Psoas muscle (tissue), 7 donors: ENCODE measurements at regions not wholly inside any gene's neighbourhood (a gene's known extent, or its start where the extent isn't known, plus 50 kb on each side); places are given as distances from the start of the nearest gene placed in this dataset.

ENCODE experiments used
- ATAC-seq, 4 donors: fragments of 200-7000 bp; cut with Tn5 transposase; one replicate each; pipeline ENCODE4 v1.9.1; 2020; ENCODE audit warnings: moderate library complexity in 3 of 4, mild to moderate bottlenecking in 2 of 4
- DNase-seq, 2 donors: peaks; one replicate each; pipeline ENCODE4 v3.0.0-alpha.2; 2020
- H3K27ac ChIP-seq: fragments of 200-600 bp; one replicate; pipeline ENCODE4 v1.8.0; 2022
- H3K27me3 ChIP-seq, 3 donors: fragments of 200-600 bp in 1 of 3; one replicate each; pipeline versions ENCODE4 v1.6.1 to v1.8.0; 2013 to 2022; ENCODE audit warnings: low read length in 2 of 3, mild to moderate bottlenecking in 2 of 3, moderate library complexity in 1 of 3; ENCODE audit not compliant: insufficient read depth in 3 of 3
- H3K36me3 ChIP-seq, 2 donors: fragments of 200-600 bp in 1 of 2; one replicate each; pipeline versions ENCODE4 v1.6.1 to v1.8.0; 2013 to 2022; ENCODE audit warnings: low read depth in 1 of 2, mild to moderate bottlenecking in 1 of 2, moderate library complexity in 1 of 2; ENCODE audit not compliant: insufficient read depth in 1 of 2
- H3K4me1 ChIP-seq: fragments of 200-600 bp; one replicate; pipeline ENCODE4 v1.8.0; 2022
- H3K4me3 ChIP-seq: fragments of 200-600 bp; one replicate; pipeline ENCODE4 v1.8.0; 2022; ENCODE audit warnings: mild to moderate bottlenecking
- H3K9me3 ChIP-seq: fragments of 200-600 bp; one replicate; pipeline ENCODE4 v1.8.0; 2022
- CTCF ChIP-seq: fragments of 200-600 bp; IDR thresholded peaks from one replicate; pipeline ENCODE4 v1.8.0; 2022; ENCODE audit warnings: antibody characterized with exemption
- WGBS, 3 donors: extraction: QIAGEN DNeasy Blood & Tissue Kit; methylation state at CpG; one replicate each; pipeline versions ENCODE4 v1.1.6 to v1.1.7; 2013; 5-methylcytosine and 5-hydroxymethylcytosine counted together
- intact Hi-C, 2 donors: fragments of 100-400 bp; cut with DNase I; formaldehyde crosslinking; loops; one replicate each; pipeline versions ENCODE4 v1.11.0 to v1.14.2; 2022
- donor health status: healthy with polysubstance abuse.
- donor health status: DM: no; HTN: no; CAD: no; lungs with moderate emphysema.
- donor health status: Bipolar disorder and iron deficiency.
- donor health status: healthy.
- donor health status: DM: yes; HTN: yes; CAD: no.
- donor health status: DM: no; HTN: no; CAD: no.
- donor health status: DM: yes; HTN: yes; CAD: no.

GRCh38 chr5:30337084-30337573, 856.4 kb upstream of the CDH6 start:
- Histone ChIP-seq H3K36me3 (no peaks in the 10 kb centered on the region), H3K4me3 (no peak overlapping the region), H3K27me3 (no peaks in the 10 kb centered on the region), H3K9me3 (no peaks in the 10 kb centered on the region), H3K4me1 (no peaks in the 10 kb centered on the region), H3K27ac (no peak overlapping the region)
- TF ChIP-seq CTCF: no peak
- no peak for DNase-seq
- no peak for ATAC-seq
- intact Hi-C loops: no loop called here
- WGBS, 3 donors: 88 to 92% (median 89%) methylated on average over 5 of the region's 5 CpGs

GRCh38 chr5:30331534-30331933, 862.0 kb upstream of the CDH6 start:
- no peak for TF ChIP-seq CTCF
- Histone ChIP-seq H3K4me1 (no peaks in the 10 kb centered on the region), H3K9me3 (no peaks in the 10 kb centered on the region), H3K4me3 (no peak overlapping the region), H3K36me3 (no peaks in the 10 kb centered on the region), H3K27me3 (no peaks in the 10 kb centered on the region), H3K27ac (no peak overlapping the region)
- ATAC-seq (no peak), DNase-seq (no peak)
- intact Hi-C loops: no loop called here
- 89 to 96% (median 96%) methylated on average over 2 of the region's 2 CpGs for WGBS, 3 donors

- ATAC-seq (no peak), DNase-seq (no peak)
- no peak for TF ChIP-seq CTCF
- WGBS, 3 donors: 93 to 100% (median 96%) methylated on average over 1 of the region's 1 CpG
- Histone ChIP-seq H3K27ac (no peak overlapping the region), H3K27me3 (no peaks in the 10 kb centered on the region), H3K4me1 (no peaks in the 10 kb centered on the region), H3K9me3 (no peaks in the 10 kb centered on the region), H3K4me3 (no peak overlapping the region), H3K36me3 (no peaks in the 10 kb centered on the region)
- intact Hi-C loops: no loop called here
Observed at GRCh38 chr5:30325795-30326194, 867.7 kb upstream of the CDH6 start.

DNA sequence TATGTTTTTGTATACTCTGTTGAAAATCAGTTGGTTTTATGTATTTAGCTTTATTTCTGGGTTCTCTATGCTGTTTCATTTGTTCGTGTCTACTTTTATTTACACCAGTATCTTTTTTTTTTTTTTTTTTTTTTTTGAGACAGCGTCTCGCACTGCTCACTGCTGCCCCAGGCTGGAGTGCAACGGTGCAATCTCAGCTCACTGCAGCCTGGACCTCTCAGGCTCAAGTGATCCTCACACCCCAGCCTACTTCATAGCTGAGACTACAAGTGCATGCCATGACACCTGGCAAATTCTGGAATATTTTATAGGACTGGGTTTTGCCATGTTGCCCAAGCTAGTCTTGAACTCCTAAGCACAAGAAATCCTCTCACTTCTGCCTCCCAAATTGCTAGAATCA, 869.4 kb upstream of the CDH6 start:
- TF ChIP-seq CTCF: no peak
- ATAC-seq (no peak), DNase-seq (no peak)
- H3K36me3 ChIP-seq: no peaks in the 10 kb centered on the region
- no peak overlapping the region for H3K4me3 ChIP-seq
- intact Hi-C loops: no loop called here
- H3K9me3 ChIP-seq: no peaks in the 10 kb centered on the region
- 49 to 56% (median 52%) methylated on average over 4 of the region's 4 CpGs for WGBS, 3 donors
- H3K27ac ChIP-seq: no peak overlapping the region
- H3K4me1 ChIP-seq: no peaks in the 10 kb centered on the region
- H3K27me3 ChIP-seq: no peaks in the 10 kb centered on the region

GRCh38 chr5:30287890-30288289, 905.6 kb upstream of the CDH6 start:
- Histone ChIP-seq H3K27ac (no peak overlapping the region), H3K36me3 (no peaks in the 10 kb centered on the region), H3K27me3 (no peaks in the 10 kb centered on the region), H3K4me1 (no peaks in the 10 kb centered on the region), H3K4me3 (no peak overlapping the region), H3K9me3 (peaks cover 16% of the 10 kb centered on the region)
- intact Hi-C loops: no loop called here
- no peak for DNase-seq
- 74 to 80% (median 76%) methylated on average over 1 of the region's 1 CpG for WGBS, 3 donors
- ATAC-seq: no peak
- no peak for TF ChIP-seq CTCF
